GM06990 (cell line): ENCODE measurements at regions not wholly inside any gene's neighbourhood (a gene's known extent, or its start where the extent isn't known, plus 50 kb on each side); places are given as distances from the start of the nearest gene placed in this dataset.
A peak's percentile ranks its signal among the peaks of the same experiment; 100 is the strongest.

ENCODE experiments used
- DNase-seq: peaks from one replicate; pipeline ENCODE4 v3.0.0-alpha.2; 2011; ENCODE audit not compliant: insufficient read length; ENCODE audit errors: extremely low read depth
- H3K27me3 ChIP-seq: replicated peaks from 2 replicates; pipeline ENCODE4 v1.6.0; 2011; ENCODE audit warnings: low read length; ENCODE audit not compliant: control insufficient read depth, insufficient read depth
- H3K36me3 ChIP-seq: 2 replicates; pipeline ENCODE4 v1.5.1; 2011; ENCODE audit warnings: low read length; ENCODE audit not compliant: control insufficient read depth, insufficient read depth
- H3K4me3 ChIP-seq: replicated peaks from 2 replicates; pipeline ENCODE4 v1.5.1; 2011; ENCODE audit warnings: low read depth, mild to moderate bottlenecking, control low read depth, low read length
- TF ChIP-seq, protein P1 (sequence below): IDR thresholded peaks from 2 replicates; pipeline ENCODE4 v1.5.1; 2011; ENCODE audit warnings: low read length, control low read depth, mild to moderate bottlenecking, inconsistent platforms; ENCODE audit not compliant: insufficient read depth, poor library complexity, severe bottlenecking

DNA sequence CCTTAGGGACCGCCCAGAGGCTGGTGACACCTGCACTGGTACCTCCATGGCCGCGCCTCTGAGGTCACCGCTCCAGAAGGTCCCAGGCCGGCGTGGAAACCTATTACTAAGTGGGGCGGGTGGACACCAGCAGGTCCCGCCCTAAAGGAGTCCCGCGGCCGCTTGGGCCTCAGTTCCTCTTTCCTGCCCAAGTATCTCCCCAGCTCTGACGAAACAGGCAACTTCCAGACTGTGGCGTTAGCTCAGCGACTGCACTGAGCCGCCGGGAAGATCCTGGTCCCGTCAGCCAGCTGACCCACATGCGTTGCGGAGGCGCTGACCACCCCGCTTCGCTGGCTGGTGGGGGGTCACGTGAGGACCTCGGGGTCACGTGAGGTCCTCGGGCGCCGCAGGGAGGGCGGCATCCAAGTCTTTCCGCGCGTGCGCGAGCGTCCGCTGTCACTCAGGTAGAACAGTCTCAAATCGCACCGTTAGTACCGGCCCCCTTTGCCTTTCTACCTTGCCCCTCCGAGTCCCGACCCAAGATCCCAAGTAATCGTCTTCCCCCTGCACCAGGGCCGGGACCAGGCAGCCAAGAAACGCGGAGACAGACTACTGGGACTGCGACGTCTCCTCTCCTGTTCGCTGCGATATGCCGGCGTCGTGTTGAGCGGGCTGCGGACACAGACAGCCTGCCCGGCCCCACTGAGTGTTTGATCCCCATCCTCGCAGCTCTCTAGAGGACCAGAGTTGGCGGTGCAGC is 53.7 kb upstream of the KDM4C start:
- Histone ChIP-seq H3K4me3 (peak overlapping the region; percentile 86), H3K36me3 (no peaks in the 10 kb centered on the region), H3K27me3 (no peaks in the 10 kb centered on the region)
- DNase-seq: peak; percentile 93
- TF ChIP-seq, protein P1, sequence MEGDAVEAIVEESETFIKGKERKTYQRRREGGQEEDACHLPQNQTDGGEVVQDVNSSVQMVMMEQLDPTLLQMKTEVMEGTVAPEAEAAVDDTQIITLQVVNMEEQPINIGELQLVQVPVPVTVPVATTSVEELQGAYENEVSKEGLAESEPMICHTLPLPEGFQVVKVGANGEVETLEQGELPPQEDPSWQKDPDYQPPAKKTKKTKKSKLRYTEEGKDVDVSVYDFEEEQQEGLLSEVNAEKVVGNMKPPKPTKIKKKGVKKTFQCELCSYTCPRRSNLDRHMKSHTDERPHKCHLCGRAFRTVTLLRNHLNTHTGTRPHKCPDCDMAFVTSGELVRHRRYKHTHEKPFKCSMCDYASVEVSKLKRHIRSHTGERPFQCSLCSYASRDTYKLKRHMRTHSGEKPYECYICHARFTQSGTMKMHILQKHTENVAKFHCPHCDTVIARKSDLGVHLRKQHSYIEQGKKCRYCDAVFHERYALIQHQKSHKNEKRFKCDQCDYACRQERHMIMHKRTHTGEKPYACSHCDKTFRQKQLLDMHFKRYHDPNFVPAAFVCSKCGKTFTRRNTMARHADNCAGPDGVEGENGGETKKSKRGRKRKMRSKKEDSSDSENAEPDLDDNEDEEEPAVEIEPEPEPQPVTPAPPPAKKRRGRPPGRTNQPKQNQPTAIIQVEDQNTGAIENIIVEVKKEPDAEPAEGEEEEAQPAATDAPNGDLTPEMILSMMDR: no peak

DNA sequence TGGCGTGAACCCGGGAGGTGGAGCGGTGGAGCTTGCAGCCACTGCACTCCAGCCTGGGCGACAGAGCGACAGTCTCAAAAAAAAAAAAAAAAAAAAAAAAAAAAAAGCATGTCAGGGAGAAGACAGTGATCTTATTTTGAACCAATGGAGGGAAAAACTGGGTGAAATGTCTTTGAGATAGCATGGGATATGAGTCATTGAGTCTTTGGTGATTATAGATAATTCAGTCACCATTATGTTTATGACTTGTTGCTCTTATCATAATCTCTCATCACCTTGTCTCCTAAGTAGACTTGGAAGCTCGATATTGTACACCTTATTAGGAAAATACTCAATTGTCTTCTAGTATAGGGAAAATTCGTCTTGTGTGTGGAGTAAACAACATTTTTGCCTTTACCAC is 55.1 kb upstream of the KDM4C start:
- no peak for DNase-seq
- Histone ChIP-seq H3K4me3 (peak overlapping the region; percentile 86), H3K27me3 (no peaks in the 10 kb centered on the region), H3K36me3 (no peaks in the 10 kb centered on the region)
- TF ChIP-seq, protein P1: no peak

DNA sequence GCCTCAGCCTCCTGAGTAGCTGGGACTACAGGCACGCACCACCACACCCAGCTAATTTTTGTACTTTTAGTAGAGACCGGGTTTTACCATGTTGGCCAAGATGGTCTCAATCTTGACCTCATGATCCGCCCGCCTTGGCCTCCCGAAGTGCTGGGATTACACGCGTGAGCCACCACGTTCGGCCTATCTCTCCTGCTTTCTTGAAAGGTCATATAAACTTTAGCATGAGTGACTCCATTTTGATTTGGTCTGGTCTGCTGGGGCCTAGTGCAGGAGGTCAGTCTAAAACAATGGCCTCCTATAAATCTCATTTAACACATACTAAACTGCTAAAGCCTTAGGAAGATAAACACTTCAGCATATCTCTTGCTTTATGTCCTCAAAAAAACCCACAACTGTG is 50.6 kb upstream of the GLDC start:
- TF ChIP-seq, protein P1: no peak
- Histone ChIP-seq H3K27me3 (no peaks in the 10 kb centered on the region), H3K36me3 (no peaks in the 10 kb centered on the region), H3K4me3 (no peak overlapping the region)
- no peak for DNase-seq

DNA sequence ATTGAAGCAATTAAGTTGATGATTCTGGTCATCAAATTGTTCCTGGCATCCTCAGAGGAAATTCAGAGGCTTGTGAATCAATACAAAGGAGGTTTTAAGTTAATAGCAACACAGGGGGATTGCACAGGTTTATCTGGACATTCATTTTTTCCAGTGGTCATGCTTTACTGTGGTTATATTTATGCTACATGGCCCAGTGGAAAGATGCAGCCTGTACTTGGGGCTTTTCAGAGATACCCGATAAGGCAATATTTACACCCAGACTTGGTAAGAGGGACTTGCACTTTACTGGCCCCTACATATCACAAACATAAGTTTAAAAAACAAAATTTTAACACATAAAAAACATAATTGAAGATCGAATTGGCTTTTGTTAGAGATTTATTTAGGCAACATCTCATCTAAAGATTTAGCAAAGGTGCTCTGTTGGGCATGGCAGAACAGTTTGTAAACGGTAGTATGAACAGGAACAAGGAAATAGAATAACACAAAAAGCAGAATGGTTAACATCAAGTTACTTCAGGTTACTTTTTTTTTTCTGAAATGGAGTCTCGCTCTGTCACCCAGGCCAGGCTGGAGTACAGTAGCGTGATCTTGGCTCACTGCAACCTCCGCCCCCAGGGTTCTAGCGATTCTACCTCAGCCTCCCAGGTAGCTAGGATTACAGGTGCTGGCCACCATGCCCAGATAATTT is 49.7 kb upstream of the GLDC start:
- no peak for DNase-seq
- H3K27me3 ChIP-seq: no peaks in the 10 kb centered on the region
- H3K4me3 ChIP-seq: no peak overlapping the region
- no peaks in the 10 kb centered on the region for H3K36me3 ChIP-seq
- TF ChIP-seq, protein P1: no peak
